ENCODE measurements at regions not wholly inside any gene's neighbourhood (a gene's known extent, or its start where the extent isn't known, plus 50 kb on each side); places are given as distances from the start of the nearest gene placed in this dataset.

- no peaks in the 10 kb centered on the region for H3K27me3 ChIP-seq (ENCODE audit: control insufficient read depth, insufficient read depth, low read length)
- H3K9ac ChIP-seq (ENCODE audit: low read depth, low read length): no peak overlapping the region
- no peaks in the 10 kb centered on the region for H3K4me1 ChIP-seq (ENCODE audit: control insufficient read depth, insufficient read depth, low read length)
- no peaks in the 10 kb centered on the region for H3K36me3 ChIP-seq (ENCODE audit: insufficient read depth, low read length)
- no peak overlapping the region for H3K4me2 ChIP-seq (ENCODE audit: low read length)
- H3K9me3 ChIP-seq (replicated peaks; ENCODE audit: low read length): no peaks in the 10 kb centered on the region
- H3K4me3 ChIP-seq (ENCODE audit: low read length): no peak overlapping the region
Measured at GRCh38 chr7:88377434-88377833, 70.7 kb upstream of the STEAP4 start.

GRCh38 chr7:88368686-88369085 is 62.0 kb upstream of the STEAP4 start:
- H3K9me3 ChIP-seq (replicated peaks; ENCODE audit: low read length): no peaks in the 10 kb centered on the region
- H3K27me3 ChIP-seq (ENCODE audit: control insufficient read depth, insufficient read depth, low read length): no peaks in the 10 kb centered on the region
- no peaks in the 10 kb centered on the region for H3K4me1 ChIP-seq (ENCODE audit: control insufficient read depth, insufficient read depth, low read length)
- no peaks in the 10 kb centered on the region for H3K36me3 ChIP-seq (ENCODE audit: insufficient read depth, low read length)
- no peak overlapping the region for H3K4me3 ChIP-seq (ENCODE audit: low read length)
- no peak overlapping the region for H3K9ac ChIP-seq (ENCODE audit: low read depth, low read length)
- H3K4me2 ChIP-seq (ENCODE audit: low read length): no peak overlapping the region

- Histone ChIP-seq H3K4me2 (ENCODE audit: low read length) (no peak overlapping the region), H3K9me3 (replicated peaks; ENCODE audit: low read length) (no peaks in the 10 kb centered on the region), H3K4me3 (ENCODE audit: low read length) (no peak overlapping the region), H3K36me3 (ENCODE audit: insufficient read depth, low read length) (no peaks in the 10 kb centered on the region), H3K9ac (ENCODE audit: low read depth, low read length) (no peak overlapping the region), H3K4me1 (ENCODE audit: control insufficient read depth, insufficient read depth, low read length) (no peaks in the 10 kb centered on the region), H3K27me3 (ENCODE audit: control insufficient read depth, insufficient read depth, low read length) (no peaks in the 10 kb centered on the region)
Measured at GRCh38 chr7:88366845-88367244, 60.2 kb upstream of the STEAP4 start.

- no peak overlapping the region for H3K9ac ChIP-seq (ENCODE audit: low read depth, low read length)
- no peaks in the 10 kb centered on the region for H3K4me1 ChIP-seq (ENCODE audit: control insufficient read depth, insufficient read depth, low read length)
- no peaks in the 10 kb centered on the region for H3K36me3 ChIP-seq (ENCODE audit: insufficient read depth, low read length)
- no peak overlapping the region for H3K4me2 ChIP-seq (ENCODE audit: low read length)
- no peaks in the 10 kb centered on the region for H3K9me3 ChIP-seq (replicated peaks; ENCODE audit: low read length)
- no peaks in the 10 kb centered on the region for H3K27me3 ChIP-seq (ENCODE audit: control insufficient read depth, insufficient read depth, low read length)
- no peak overlapping the region for H3K4me3 ChIP-seq (ENCODE audit: low read length)
Measured at GRCh38 chr7:88363869-88364268, 57.2 kb upstream of the STEAP4 start.

GRCh38 chr7:88363249-88363648 is 56.6 kb upstream of the STEAP4 start:
- H3K27me3 ChIP-seq (ENCODE audit: control insufficient read depth, insufficient read depth, low read length): no peaks in the 10 kb centered on the region
- H3K9me3 ChIP-seq (replicated peaks; ENCODE audit: low read length): no peaks in the 10 kb centered on the region
- H3K4me2 ChIP-seq (ENCODE audit: low read length): no peak overlapping the region
- H3K36me3 ChIP-seq (ENCODE audit: insufficient read depth, low read length): no peaks in the 10 kb centered on the region
- H3K9ac ChIP-seq (ENCODE audit: low read depth, low read length): no peak overlapping the region
- H3K4me1 ChIP-seq (ENCODE audit: control insufficient read depth, insufficient read depth, low read length): no peaks in the 10 kb centered on the region
- H3K4me3 ChIP-seq (ENCODE audit: low read length): no peak overlapping the region

GRCh38 chr7:88361357-88361756 is 54.7 kb upstream of the STEAP4 start:
- H3K27me3 ChIP-seq (ENCODE audit: control insufficient read depth, insufficient read depth, low read length): no peaks in the 10 kb centered on the region
- no peak overlapping the region for H3K4me2 ChIP-seq (ENCODE audit: low read length)
- H3K4me1 ChIP-seq (ENCODE audit: control insufficient read depth, insufficient read depth, low read length): no peaks in the 10 kb centered on the region
- H3K36me3 ChIP-seq (ENCODE audit: insufficient read depth, low read length): no peaks in the 10 kb centered on the region
- H3K9me3 ChIP-seq (replicated peaks; ENCODE audit: low read length): no peaks in the 10 kb centered on the region
- H3K9ac ChIP-seq (ENCODE audit: low read depth, low read length): no peak overlapping the region
- no peak overlapping the region for H3K4me3 ChIP-seq (ENCODE audit: low read length)

GRCh38 chr7:88358881-88359280 is 52.2 kb upstream of the STEAP4 start:
- Histone ChIP-seq H3K4me2 (ENCODE audit: low read length) (no peak overlapping the region), H3K36me3 (ENCODE audit: insufficient read depth, low read length) (no peaks in the 10 kb centered on the region), H3K9me3 (replicated peaks; ENCODE audit: low read length) (no peaks in the 10 kb centered on the region), H3K4me1 (ENCODE audit: control insufficient read depth, insufficient read depth, low read length) (no peaks in the 10 kb centered on the region), H3K9ac (ENCODE audit: low read depth, low read length) (no peak overlapping the region), H3K4me3 (ENCODE audit: low read length) (no peak overlapping the region), H3K27me3 (ENCODE audit: control insufficient read depth, insufficient read depth, low read length) (no peaks in the 10 kb centered on the region)

- H3K4me3 ChIP-seq (ENCODE audit: low read length): no peak overlapping the region
- no peaks in the 10 kb centered on the region for H3K27me3 ChIP-seq (ENCODE audit: control insufficient read depth, insufficient read depth, low read length)
- H3K4me2 ChIP-seq (ENCODE audit: low read length): no peak overlapping the region
- no peaks in the 10 kb centered on the region for H3K4me1 ChIP-seq (ENCODE audit: control insufficient read depth, insufficient read depth, low read length)
- H3K9ac ChIP-seq (ENCODE audit: low read depth, low read length): no peak overlapping the region
- H3K9me3 ChIP-seq (replicated peaks; ENCODE audit: low read length): no peaks in the 10 kb centered on the region
- no peaks in the 10 kb centered on the region for H3K36me3 ChIP-seq (ENCODE audit: insufficient read depth, low read length)
Measured at GRCh38 chr7:88358526-88358838, 51.8 kb upstream of the STEAP4 start.

- Histone ChIP-seq H3K27me3 (ENCODE audit: control insufficient read depth, insufficient read depth, low read length) (peaks cover 5% of the 10 kb centered on the region), H3K9ac (ENCODE audit: low read depth, low read length) (no peak overlapping the region), H3K4me2 (ENCODE audit: low read length) (peak overlapping the region; percentile 68), H3K4me1 (ENCODE audit: control insufficient read depth, insufficient read depth, low read length) (no peaks in the 10 kb centered on the region), H3K36me3 (ENCODE audit: insufficient read depth, low read length) (no peaks in the 10 kb centered on the region), H3K4me3 (ENCODE audit: low read length) (peak overlapping the region; percentile 44), H3K9me3 (replicated peaks; ENCODE audit: low read length) (no peaks in the 10 kb centered on the region)
Measured at GRCh38 chr7:88357781-88358525, 51.3 kb upstream of the STEAP4 start.

GRCh38 chr7:88357294-88357693 is 50.6 kb upstream of the STEAP4 start:
- Histone ChIP-seq H3K9ac (ENCODE audit: low read depth, low read length) (no peak overlapping the region), H3K27me3 (ENCODE audit: control insufficient read depth, insufficient read depth, low read length) (peaks cover 6% of the 10 kb centered on the region), H3K4me1 (ENCODE audit: control insufficient read depth, insufficient read depth, low read length) (no peaks in the 10 kb centered on the region), H3K4me3 (ENCODE audit: low read length) (no peak overlapping the region), H3K4me2 (ENCODE audit: low read length) (no peak overlapping the region), H3K9me3 (replicated peaks; ENCODE audit: low read length) (no peaks in the 10 kb centered on the region), H3K36me3 (ENCODE audit: insufficient read depth, low read length) (no peaks in the 10 kb centered on the region)
